Fibroblast of mammary gland (primary cell): ENCODE measurements at regions not wholly inside any gene's neighbourhood (a gene's known extent, or its start where the extent isn't known, plus 50 kb on each side); places are given as distances from the start of the nearest gene placed in this dataset.

Experiments used
- DNase-seq: peaks from one replicate; pipeline ENCODE4 v3.0.0-alpha.2; 2010; ENCODE audit warnings: low read depth
- H3K4me3 ChIP-seq: 2 replicates; pipeline ENCODE4 v1.5.1; 2011; ENCODE audit warnings: low read depth, mild to moderate bottlenecking, low read length, moderate library complexity; ENCODE audit not compliant: control insufficient read depth
- TF ChIP-seq, protein P1 (sequence below): conservative IDR thresholded peaks from 2 replicates; pipeline ENCODE4 v1.5.1; 2011; ENCODE audit warnings: low read depth, low read length, inconsistent platforms; ENCODE audit not compliant: control insufficient read depth, insufficient read depth

DNA sequence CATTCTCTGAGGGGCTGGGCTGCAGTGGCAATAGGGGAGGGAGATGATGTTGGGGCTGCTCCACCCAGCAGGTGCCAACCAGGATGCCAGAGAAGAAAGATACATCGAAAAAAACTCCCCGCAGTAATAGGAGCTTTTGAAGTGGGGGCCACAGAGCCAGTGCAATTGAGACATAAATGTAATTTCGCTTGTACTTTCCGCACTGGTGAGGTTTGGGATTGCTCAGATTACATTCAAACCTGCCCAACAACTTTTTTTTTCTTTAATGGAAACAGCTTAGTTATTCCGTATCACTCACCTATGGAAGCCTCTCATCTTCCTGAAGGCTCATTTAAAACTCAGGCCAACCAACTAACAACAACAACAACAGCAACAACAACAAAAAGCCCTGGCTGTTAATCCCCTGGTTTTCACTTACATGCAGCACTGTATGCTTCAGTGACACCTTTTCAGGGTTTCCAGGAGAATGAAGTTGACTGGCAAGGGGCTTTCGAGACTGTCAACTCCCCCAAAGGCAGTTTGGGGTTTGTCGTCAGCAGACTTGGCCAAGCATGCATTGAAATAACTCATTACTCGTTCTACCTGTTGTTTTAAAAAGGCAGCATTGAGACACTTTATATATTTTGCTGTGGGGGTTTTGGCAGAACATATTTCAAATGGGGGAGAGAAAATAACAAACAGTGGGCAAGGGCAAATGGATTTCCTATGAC is 163.8 kb downstream of the EBLN2 start:
- H3K4me3 ChIP-seq = no peak overlapping the region
- no peak for DNase-seq
- TF ChIP-seq, protein P1, sequence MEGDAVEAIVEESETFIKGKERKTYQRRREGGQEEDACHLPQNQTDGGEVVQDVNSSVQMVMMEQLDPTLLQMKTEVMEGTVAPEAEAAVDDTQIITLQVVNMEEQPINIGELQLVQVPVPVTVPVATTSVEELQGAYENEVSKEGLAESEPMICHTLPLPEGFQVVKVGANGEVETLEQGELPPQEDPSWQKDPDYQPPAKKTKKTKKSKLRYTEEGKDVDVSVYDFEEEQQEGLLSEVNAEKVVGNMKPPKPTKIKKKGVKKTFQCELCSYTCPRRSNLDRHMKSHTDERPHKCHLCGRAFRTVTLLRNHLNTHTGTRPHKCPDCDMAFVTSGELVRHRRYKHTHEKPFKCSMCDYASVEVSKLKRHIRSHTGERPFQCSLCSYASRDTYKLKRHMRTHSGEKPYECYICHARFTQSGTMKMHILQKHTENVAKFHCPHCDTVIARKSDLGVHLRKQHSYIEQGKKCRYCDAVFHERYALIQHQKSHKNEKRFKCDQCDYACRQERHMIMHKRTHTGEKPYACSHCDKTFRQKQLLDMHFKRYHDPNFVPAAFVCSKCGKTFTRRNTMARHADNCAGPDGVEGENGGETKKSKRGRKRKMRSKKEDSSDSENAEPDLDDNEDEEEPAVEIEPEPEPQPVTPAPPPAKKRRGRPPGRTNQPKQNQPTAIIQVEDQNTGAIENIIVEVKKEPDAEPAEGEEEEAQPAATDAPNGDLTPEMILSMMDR = no peak

DNA sequence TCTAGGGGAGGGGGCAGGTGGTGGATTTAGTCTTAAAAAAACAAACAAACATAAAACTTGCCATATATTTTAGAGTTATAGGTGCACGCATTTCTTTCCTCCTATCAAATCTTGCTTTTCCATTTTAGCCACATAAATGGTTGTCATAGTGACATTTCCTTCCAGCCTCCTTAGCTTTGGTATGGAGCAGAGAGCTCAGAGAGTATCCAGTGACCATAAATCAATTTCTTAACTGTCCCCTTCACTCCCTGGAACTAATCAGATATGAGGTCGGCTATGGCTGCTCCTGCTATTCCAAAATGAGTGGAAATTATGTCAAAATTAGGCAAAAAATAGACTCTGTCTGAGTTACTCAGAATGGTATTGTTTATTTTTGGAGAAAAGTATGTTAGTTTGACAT is 164.5 kb downstream of the EBLN2 start:
- no peak for DNase-seq

DNA sequence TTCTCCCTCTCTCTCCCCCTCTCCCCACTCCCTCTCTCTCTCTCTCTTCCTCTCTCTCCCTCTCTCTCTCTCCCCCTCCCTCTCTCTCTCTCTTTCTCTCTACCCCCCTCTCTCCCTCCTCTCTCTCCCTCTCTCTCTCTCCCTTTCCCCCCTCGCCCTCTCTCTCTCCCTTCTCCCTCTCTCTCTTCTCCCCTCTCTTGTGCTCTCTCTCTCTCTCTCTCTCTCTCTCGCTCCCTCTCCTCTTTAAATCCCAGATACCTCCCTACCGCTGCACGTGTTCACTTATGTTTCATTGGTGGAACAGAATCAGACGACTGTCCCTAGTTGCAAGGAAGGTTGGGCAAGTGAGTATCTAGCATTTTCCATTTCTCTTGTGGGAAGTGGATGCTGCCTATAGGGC is 166.5 kb downstream of the EBLN2 start:
- H3K4me3 ChIP-seq = no peak overlapping the region
- TF ChIP-seq, protein P1 = no peak
- no peak for DNase-seq

More for the DNA sequence above, 164.5 kb downstream of the EBLN2 start:
- H3K4me3 ChIP-seq = no peak overlapping the region
- TF ChIP-seq, protein P1 = no peak

DNA sequence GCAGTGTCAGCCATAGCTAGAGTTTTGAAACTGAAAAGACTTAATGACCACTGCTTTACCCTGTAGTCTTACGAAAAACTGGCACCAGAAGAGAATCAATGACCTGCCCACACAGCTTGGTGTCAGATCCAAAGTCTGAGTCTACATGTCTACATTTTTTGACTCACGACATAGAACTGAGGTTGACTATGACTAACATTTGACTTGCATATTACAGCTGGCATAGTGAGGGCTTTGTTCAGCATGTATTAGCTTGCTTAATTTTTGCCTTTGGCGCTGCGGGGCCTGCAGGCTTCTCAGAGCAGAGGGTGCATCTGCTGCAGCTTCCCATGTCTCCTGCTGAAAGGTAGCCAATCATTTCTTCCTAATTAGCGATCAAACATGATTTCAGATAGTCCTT is 167.0 kb downstream of the EBLN2 start:
- no peak overlapping the region for H3K4me3 ChIP-seq
- peak; percentile 25 for DNase-seq
- TF ChIP-seq, protein P1 = no peak

DNA sequence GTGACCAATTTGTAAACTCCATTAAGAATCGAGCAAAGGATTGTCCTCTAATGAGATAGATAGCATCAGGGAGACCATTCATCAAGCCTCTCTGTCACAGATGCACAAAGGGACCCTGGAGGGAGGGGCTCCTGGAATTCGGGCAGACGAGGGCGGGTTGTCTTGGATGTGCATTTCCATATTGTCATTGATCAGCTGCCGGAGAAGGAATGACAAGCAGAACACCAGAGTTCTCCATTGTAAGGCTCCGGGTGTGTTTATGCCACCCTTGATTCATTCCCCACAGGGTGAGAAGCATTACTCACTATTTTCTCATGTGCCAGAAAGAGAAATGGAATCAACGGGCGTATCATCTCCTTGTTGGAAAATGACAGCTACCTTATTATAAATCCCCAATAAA is 167.5 kb downstream of the EBLN2 start:
- H3K4me3 ChIP-seq = no peak overlapping the region
- no peak for DNase-seq
- TF ChIP-seq, protein P1 = no peak

DNA sequence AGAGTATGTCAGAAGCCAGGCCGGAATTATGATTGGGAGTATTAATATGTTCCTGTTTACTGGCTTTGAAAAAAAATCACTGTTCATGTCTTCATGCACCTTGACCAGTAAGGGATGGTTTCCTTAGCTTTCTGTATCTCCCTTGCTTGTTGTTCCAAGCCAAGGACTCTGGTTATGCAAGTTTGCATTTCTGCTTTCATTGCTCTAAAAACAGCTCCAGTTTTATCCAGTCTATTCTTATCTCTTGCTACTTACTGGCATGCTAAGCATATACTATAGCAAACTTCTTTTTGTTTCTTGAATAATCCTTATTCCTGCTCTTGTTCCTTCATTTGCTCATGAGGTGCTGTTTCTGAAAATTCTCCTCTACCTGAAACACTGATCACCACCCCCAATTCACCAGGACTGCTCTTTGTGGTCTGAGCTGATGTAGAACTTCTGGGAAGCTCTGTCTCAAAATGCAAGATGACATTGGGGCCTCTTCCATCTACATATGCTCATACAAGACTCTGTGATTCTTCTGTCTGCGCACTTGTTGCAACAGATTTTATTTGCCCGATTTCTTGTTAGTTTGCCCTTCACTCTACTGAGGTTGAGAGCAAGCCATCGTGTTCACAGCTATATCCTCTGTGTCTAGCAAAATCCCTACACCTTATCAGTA is 173.0 kb downstream of the EBLN2 start:
- TF ChIP-seq, protein P1 = no peak
- no peak for DNase-seq
- no peak overlapping the region for H3K4me3 ChIP-seq
